IMR-90 (cell line): ENCODE measurements at regions not wholly inside any gene's neighbourhood (a gene's known extent, or its start where the extent isn't known, plus 50 kb on each side); places are given as distances from the start of the nearest gene placed in this dataset.

Experiments
- CHD1 ChIP-seq: IDR thresholded peaks from 2 replicates; pipeline ENCODE4 v1.6.1; 2012; ENCODE audit warnings: low read depth, low read length, improper control_type of control experiment
- CTCF ChIP-seq: conservative IDR thresholded peaks from 2 replicates; pipeline ENCODE4 v1.5.1; 2012; ENCODE audit warnings: mild to moderate bottlenecking, low read depth, low read length, improper control_type of control experiment
- MAFK ChIP-seq: IDR thresholded peaks from 2 replicates; pipeline ENCODE4 v1.6.1; 2012; ENCODE audit warnings: low read depth, low read length, improper control_type of control experiment
- POLR2A ChIP-seq: IDR thresholded peaks from 2 replicates; pipeline ENCODE4 v1.6.1; 2012; ENCODE audit warnings: mild to moderate bottlenecking, low read depth, low read length
- RFX5 ChIP-seq: IDR thresholded peaks from 2 replicates; pipeline ENCODE4 v1.8.0; 2012; ENCODE audit warnings: low read depth, mild to moderate bottlenecking, low read length, moderate library complexity
- SMC3 ChIP-seq: fragments of 150-350 bp; IDR thresholded peaks from 2 replicates; pipeline ENCODE4 v1.6.1; 2016; ENCODE audit warnings: low read depth, mild to moderate bottlenecking, antibody characterized with exemption, low read length, moderate library complexity

- TF ChIP-seq CHD1: no peak
- no peak for TF ChIP-seq RFX5
- TF ChIP-seq SMC3: no peak
- TF ChIP-seq CTCF: no peak
- TF ChIP-seq MAFK: no peak
- no peak for TF ChIP-seq POLR2A
Measured at GRCh38 chr4:55732864-55733263, 86.7 kb upstream of the EXOC1L start.
